C4-2B (cell line): ENCODE measurements at regions not wholly inside any gene's neighbourhood (a gene's known extent, or its start where the extent isn't known, plus 50 kb on each side); places are given as distances from the start of the nearest gene placed in this dataset.
"Not testable (repeated sequence)": the region's sequence is repeated elsewhere in the genome, so short reads cannot be mapped to it uniquely, and the experiment has no call there.

Source experiments
- H3K27ac ChIP-seq: fragments of 450-650 bp; 2 replicates; pipeline ENCODE4 v1.5.1; 2017
- CTCF ChIP-seq: fragments of 450-650 bp; conservative IDR thresholded peaks from 2 replicates; pipeline ENCODE4 v1.5.1; 2017; ENCODE audit warnings: mild to moderate bottlenecking
- ZFX ChIP-seq: fragments of 450-650 bp; IDR thresholded peaks from 2 replicates; pipeline ENCODE4 v1.6.1; 2017

- TF ChIP-seq ZFX (no peak), CTCF (no peak)
- H3K27ac ChIP-seq = no peak overlapping the region
These were observed 71.9 kb upstream of the SRRM3 start for GRCh38 chr7:76129836-76130235.

GRCh38 chr7:76130661-76131060, 71.0 kb upstream of the SRRM3 start:
- H3K27ac ChIP-seq = not testable (repeated sequence)

GRCh38 chr7:76131887-76132286, 69.8 kb upstream of the SRRM3 start:
- H3K27ac ChIP-seq = not testable (repeated sequence)

More at GRCh38 chr7:76130661-76131060, 71.0 kb upstream of the SRRM3 start:
- TF ChIP-seq CTCF = peak; percentile 80

GRCh38 chr7:76133164-76133775, 68.4 kb upstream of the SRRM3 start:
- no peak overlapping the region for H3K27ac ChIP-seq
- TF ChIP-seq ZFX = no peak
- no peak for TF ChIP-seq CTCF

GRCh38 chr7:76133839-76134238, 67.9 kb upstream of the SRRM3 start:
- TF ChIP-seq CTCF (no peak), ZFX (no peak)
- no peak overlapping the region for H3K27ac ChIP-seq

GRCh38 chr7:76135263-76135662, 66.4 kb upstream of the SRRM3 start:
- H3K27ac ChIP-seq = not testable (repeated sequence)

GRCh38 chr7:76138577-76139313, 63.0 kb upstream of the SRRM3 start:
- H3K27ac ChIP-seq = not testable (repeated sequence)

GRCh38 chr7:76139670-76140069, 62.0 kb upstream of the SRRM3 start:
- H3K27ac ChIP-seq = no peak overlapping the region
- TF ChIP-seq CTCF (no peak), ZFX (no peak)

GRCh38 chr7:76140259-76140658, 61.4 kb upstream of the SRRM3 start:
- not testable (repeated sequence) for H3K27ac ChIP-seq
